Smooth muscle cell (in vitro differentiated cells): ENCODE measurements at regions not wholly inside any gene's neighbourhood (a gene's known extent, or its start where the extent isn't known, plus 50 kb on each side); places are given as distances from the start of the nearest gene placed in this dataset.

Experiments used
- DNase-seq: peaks from one replicate; lab custom pipeline; 2025; ENCODE audit not compliant: unreplicated experiment; lab: John Stamatoyannopoulos, UW
- H2AFZ ChIP-seq: fragments of 200-600 bp; sonication (generic); 2 replicates; pipeline ENCODE4 v1.6.0; 2016; ENCODE audit warnings: antibody characterized with exemption, low read depth, mild to moderate bottlenecking
- H3F3A ChIP-seq: fragments of 200-600 bp; sonication (generic); 2 replicates; pipeline ENCODE4 v1.6.0; 2017; ENCODE audit warnings: antibody characterized with exemption, low read depth
- H3K27ac ChIP-seq: fragments of 200-600 bp; sonication (generic); 2 replicates; pipeline ENCODE4 v1.5.1; 2016; ENCODE audit warnings: low read depth, mild to moderate bottlenecking
- H3K27me3 ChIP-seq: fragments of 200-600 bp; sonication (generic); 2 replicates; pipeline ENCODE4 v1.6.1; 2016; ENCODE audit warnings: low read depth, mild to moderate bottlenecking
- H3K36me3 ChIP-seq: fragments of 200-600 bp; sonication (generic); 2 replicates; pipeline ENCODE4 v1.5.1; 2016; ENCODE audit warnings: low read depth
- H3K4me1 ChIP-seq: fragments of 200-600 bp; sonication (generic); 2 replicates; pipeline ENCODE4 v1.5.1; 2016; ENCODE audit warnings: low read depth
- H3K4me2 ChIP-seq: fragments of 200-600 bp; sonication (generic); 2 replicates; pipeline ENCODE4 v1.6.0; 2016; ENCODE audit warnings: mild to moderate bottlenecking
- H3K4me3 ChIP-seq: fragments of 200-600 bp; sonication (generic); 2 replicates; pipeline ENCODE4 v1.5.1; 2016; ENCODE audit warnings: mild to moderate bottlenecking
- H3K79me2 ChIP-seq: fragments of 200-600 bp; sonication (generic); 2 replicates; pipeline ENCODE4 v1.6.0; 2016; ENCODE audit warnings: low read depth, mild to moderate bottlenecking
- H3K9ac ChIP-seq: fragments of 200-600 bp; sonication (generic); 2 replicates; pipeline ENCODE4 v1.6.0; 2016; ENCODE audit warnings: low read depth
- H3K9me3 ChIP-seq: fragments of 200-600 bp; sonication (generic); replicated peaks from 2 replicates; pipeline ENCODE4 v1.5.1; 2016; ENCODE audit warnings: low read depth
- H4K20me1 ChIP-seq: fragments of 200-600 bp; sonication (generic); 2 replicates; pipeline ENCODE4 v1.6.0; 2016; ENCODE audit warnings: low read depth
- WGBS: methylation state at CpG from one replicate; pipeline ENCODE4 v1.1.7; 2016; ENCODE audit warnings: low lambda C conversion rate; 5-methylcytosine and 5-hydroxymethylcytosine counted together
- TF ChIP-seq, protein P1 (sequence below): fragments of 200-600 bp; sonication (generic); IDR thresholded peaks from 2 replicates; pipeline ENCODE4 v1.5.1; 2017; ENCODE audit warnings: borderline replicate concordance, mild to moderate bottlenecking, antibody characterized with exemption; ENCODE audit not compliant: insufficient read depth, poor library complexity, severe bottlenecking

DNA sequence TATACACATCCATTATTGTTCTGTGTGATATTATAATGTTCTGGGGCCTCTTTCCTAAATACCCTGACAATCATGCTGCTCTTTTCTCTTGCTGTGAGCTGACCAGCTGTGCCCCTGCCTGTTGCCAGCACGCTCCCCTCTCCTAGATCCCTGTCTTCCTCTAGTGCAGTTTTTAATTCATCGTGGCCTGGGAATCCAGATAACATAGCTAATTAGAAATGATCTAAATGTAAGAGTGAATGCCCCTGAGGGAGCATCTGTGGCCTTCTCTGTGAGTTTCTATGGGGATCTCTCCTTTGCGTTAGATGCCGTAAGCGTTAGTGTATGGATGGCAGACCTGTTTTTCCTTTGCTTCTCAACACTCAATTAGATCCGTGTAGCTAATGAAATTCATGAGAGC lies 434.3 kb downstream of the SPRY1 start:
- no peaks in the 10 kb centered on the region for H3K9me3 ChIP-seq
- peak overlapping the region; percentile 95 for H3K27ac ChIP-seq
- peak overlapping the region; percentile 52 for H3K9ac ChIP-seq
- DNase-seq: no peak
- H3K4me3 ChIP-seq: no peak overlapping the region
- H3K27me3 ChIP-seq: no peaks in the 10 kb centered on the region
- 49% methylated on average over 6 of the region's 6 CpGs for WGBS
- no peaks in the 10 kb centered on the region for H3K79me2 ChIP-seq
- peaks cover 20% of the 10 kb centered on the region for H3F3A ChIP-seq
- H3K4me1 ChIP-seq: peaks cover 5% of the 10 kb centered on the region
- peak overlapping the region; percentile 30 for H3K4me2 ChIP-seq
- no peaks in the 10 kb centered on the region for H4K20me1 ChIP-seq
- H2AFZ ChIP-seq: peak overlapping the region; percentile 86
- TF ChIP-seq, protein P1, sequence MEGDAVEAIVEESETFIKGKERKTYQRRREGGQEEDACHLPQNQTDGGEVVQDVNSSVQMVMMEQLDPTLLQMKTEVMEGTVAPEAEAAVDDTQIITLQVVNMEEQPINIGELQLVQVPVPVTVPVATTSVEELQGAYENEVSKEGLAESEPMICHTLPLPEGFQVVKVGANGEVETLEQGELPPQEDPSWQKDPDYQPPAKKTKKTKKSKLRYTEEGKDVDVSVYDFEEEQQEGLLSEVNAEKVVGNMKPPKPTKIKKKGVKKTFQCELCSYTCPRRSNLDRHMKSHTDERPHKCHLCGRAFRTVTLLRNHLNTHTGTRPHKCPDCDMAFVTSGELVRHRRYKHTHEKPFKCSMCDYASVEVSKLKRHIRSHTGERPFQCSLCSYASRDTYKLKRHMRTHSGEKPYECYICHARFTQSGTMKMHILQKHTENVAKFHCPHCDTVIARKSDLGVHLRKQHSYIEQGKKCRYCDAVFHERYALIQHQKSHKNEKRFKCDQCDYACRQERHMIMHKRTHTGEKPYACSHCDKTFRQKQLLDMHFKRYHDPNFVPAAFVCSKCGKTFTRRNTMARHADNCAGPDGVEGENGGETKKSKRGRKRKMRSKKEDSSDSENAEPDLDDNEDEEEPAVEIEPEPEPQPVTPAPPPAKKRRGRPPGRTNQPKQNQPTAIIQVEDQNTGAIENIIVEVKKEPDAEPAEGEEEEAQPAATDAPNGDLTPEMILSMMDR: no peak
- no peaks in the 10 kb centered on the region for H3K36me3 ChIP-seq

DNA sequence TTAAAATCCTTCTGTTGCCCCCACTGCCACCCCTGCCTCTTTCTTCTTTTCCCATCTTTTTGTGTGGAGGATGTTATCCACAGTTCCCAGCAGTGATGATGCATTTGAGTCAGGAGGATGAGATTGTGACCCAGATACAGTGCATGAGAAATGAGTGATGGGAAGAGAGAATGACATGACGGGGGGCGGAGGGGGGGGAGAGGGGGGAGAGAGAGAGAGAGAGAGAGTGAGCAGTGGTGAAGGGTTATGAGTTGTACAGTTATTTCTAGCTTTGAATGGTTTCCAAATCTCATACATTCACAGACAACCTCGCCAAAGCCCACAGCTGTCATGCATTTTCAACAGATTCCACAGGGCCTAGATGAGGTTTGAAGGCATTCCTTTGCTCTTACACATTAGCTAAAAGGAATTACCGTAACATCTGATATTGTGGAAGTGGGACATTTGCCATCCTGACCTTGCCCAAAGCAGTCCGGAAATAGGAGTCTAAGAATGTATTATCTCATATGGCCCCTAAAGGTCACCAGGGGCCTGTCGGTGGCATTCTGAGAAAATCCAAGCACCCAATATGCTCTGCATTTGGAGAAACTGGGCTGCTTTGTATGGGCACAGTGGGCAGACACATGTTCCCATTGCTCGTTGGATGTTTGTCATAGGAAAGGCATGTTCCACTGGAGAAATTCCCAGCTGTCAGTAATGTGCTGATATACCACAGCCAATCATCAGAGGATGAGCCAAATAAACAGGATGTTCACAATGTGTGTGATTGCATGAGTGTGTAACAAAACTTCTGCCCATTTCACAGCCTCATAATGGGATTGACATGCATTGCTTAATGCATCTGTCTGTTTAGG lies 435.8 kb downstream of the SPRY1 start:
- Histone ChIP-seq H3F3A (peaks cover 20% of the 10 kb centered on the region), H3K9ac (peak overlapping the region; percentile 58), H2AFZ (peak overlapping the region; percentile 86), H3K9me3 (no peaks in the 10 kb centered on the region), H4K20me1 (no peaks in the 10 kb centered on the region), H3K27me3 (no peaks in the 10 kb centered on the region), H3K4me3 (no peak overlapping the region), H3K27ac (peak overlapping the region; percentile 95), H3K4me1 (peaks cover 5% of the 10 kb centered on the region), H3K36me3 (no peaks in the 10 kb centered on the region), H3K79me2 (no peaks in the 10 kb centered on the region), H3K4me2 (peak overlapping the region; percentile 73)
- peak; percentile 38 for DNase-seq
- 10% methylated on average over 7 of the region's 7 CpGs for WGBS
- TF ChIP-seq, protein P1: no peak

DNA sequence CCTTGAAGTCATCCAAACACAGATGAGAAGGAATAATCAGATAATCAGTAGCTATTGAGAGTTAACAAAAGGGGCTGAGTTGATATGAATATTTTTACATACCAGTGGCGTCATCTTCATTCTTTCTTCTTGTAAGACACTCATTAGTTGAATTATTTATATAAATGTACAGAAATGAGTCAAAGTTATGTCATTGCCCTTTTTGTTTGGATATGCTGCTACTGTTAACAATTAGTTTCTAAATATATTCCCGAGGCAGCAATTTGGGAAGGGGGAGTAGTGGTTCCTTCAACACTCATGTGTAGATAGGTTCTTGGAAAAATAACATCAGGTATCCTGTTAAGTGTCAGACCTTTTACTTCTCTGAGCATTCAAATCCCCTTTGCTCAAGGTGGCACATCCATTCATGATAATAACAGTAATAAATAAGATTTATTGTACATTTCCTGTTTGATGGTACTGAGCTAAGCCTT lies 436.6 kb downstream of the SPRY1 start:
- peak overlapping the region; percentile 20 for H2AFZ ChIP-seq
- no peaks in the 10 kb centered on the region for H3K9me3 ChIP-seq
- DNase-seq: no peak
- TF ChIP-seq, protein P1: no peak
- no peaks in the 10 kb centered on the region for H4K20me1 ChIP-seq
- peaks cover 20% of the 10 kb centered on the region for H3F3A ChIP-seq
- 29% methylated on average over 2 of the region's 2 CpGs for WGBS
- no peak overlapping the region for H3K4me3 ChIP-seq
- no peaks in the 10 kb centered on the region for H3K27me3 ChIP-seq
- no peaks in the 10 kb centered on the region for H3K79me2 ChIP-seq
- H3K9ac ChIP-seq: peak overlapping the region; percentile 58
- H3K27ac ChIP-seq: peak overlapping the region; percentile 95
- H3K36me3 ChIP-seq: no peaks in the 10 kb centered on the region
- peaks cover 5% of the 10 kb centered on the region for H3K4me1 ChIP-seq
- H3K4me2 ChIP-seq: peak overlapping the region; percentile 56
